HUES6 (cell line): ENCODE measurements at regions not wholly inside any gene's neighbourhood (a gene's known extent, or its start where the extent isn't known, plus 50 kb on each side); places are given as distances from the start of the nearest gene placed in this dataset.

Experiments
- H3K27ac ChIP-seq: 2 replicates; pipeline ENCODE4 v1.7.0; 2013; ENCODE audit warnings: low read depth, mild to moderate bottlenecking, low read length, inconsistent platforms
- H3K27me3 ChIP-seq: 2 replicates; pipeline ENCODE4 v1.6.1; 2013; ENCODE audit warnings: low read length; ENCODE audit not compliant: control insufficient read depth, insufficient read depth
- H3K36me3 ChIP-seq: 2 replicates; pipeline ENCODE4 v1.6.1; 2013; ENCODE audit warnings: low read length; ENCODE audit not compliant: control insufficient read depth, insufficient read depth
- H3K4me1 ChIP-seq: 2 replicates; pipeline ENCODE4 v1.6.1; 2013; ENCODE audit warnings: low read length; ENCODE audit not compliant: control insufficient read depth, insufficient read depth
- H3K4me3 ChIP-seq: 2 replicates; pipeline ENCODE4 v1.5.1; 2013; ENCODE audit warnings: low read depth, low read length
- H3K9ac ChIP-seq: one replicate; pipeline ENCODE4 v1.6.1; 2013; ENCODE audit warnings: mild to moderate bottlenecking, low read length
- H3K9me3 ChIP-seq: 2 replicates; pipeline ENCODE4 v1.6.1; 2013; ENCODE audit warnings: low read depth, low read length; ENCODE audit not compliant: control insufficient read depth, insufficient read depth

DNA sequence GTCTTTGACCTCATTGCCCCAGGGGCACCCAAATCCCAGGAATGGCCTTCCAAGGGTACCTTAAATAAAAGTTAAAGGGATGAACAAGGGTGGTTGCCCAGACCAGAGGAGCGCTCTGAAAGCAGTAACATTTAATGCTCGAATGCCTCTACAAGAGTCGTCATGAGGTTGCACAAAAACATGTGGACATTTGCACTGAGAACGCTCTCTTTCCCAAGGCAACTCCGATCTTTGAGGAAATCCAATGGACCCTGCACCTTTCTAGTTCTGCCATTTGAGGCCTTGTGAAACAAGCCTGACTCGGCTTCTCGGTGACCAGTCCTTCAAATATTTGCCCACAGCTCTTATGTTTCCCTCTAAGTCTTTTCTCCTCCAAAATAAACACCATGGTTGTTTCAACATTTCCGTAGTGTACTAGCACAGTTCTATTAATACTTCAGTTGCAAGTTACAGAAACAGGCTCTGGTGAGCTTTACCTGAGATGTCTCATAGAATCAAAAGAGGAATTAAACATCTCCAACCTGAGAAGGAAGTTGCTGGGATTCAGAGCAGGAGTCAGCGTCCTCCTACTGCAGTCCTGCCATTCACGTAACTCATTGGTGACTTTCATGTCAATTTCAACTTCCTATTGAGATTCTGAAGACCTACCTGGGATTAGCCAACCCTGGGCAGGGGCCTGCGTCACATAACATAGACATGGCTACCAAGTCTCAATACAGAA, 168.8 kb upstream of the RAI14 start:
- H3K4me1 ChIP-seq: peaks cover 47% of the 10 kb centered on the region
- no peak overlapping the region for H3K27ac ChIP-seq
- H3K4me3 ChIP-seq: no peak overlapping the region
- H3K27me3 ChIP-seq: no peaks in the 10 kb centered on the region
- H3K36me3 ChIP-seq: no peaks in the 10 kb centered on the region
- peaks cover 8% of the 10 kb centered on the region for H3K9me3 ChIP-seq
- no peak overlapping the region for H3K9ac ChIP-seq

DNA sequence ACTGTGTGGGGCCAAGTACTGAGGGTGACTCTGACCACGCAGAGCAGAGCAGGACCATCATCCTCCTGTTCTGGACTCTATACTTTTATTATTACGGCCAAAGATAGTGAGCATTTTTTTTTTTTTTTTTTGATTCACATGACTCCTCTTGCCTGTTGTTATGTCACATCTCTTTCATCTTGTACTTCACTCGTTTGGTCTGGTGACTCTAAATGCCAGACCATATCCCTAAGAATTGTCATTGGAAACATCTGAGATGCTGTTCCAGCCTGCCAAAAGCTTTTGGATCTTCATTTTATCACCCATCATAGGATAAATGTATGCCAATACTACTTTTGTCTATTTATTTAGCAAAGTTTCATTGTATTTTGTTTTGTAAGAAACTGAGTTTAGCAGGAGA, 168.2 kb upstream of the RAI14 start:
- Histone ChIP-seq H3K4me3 (no peak overlapping the region), H3K27me3 (no peaks in the 10 kb centered on the region), H3K9ac (no peak overlapping the region), H3K27ac (no peak overlapping the region), H3K4me1 (peaks cover 46% of the 10 kb centered on the region), H3K9me3 (peaks cover 1% of the 10 kb centered on the region; the same call in 1 of the 2 replicates), H3K36me3 (no peaks in the 10 kb centered on the region)

DNA sequence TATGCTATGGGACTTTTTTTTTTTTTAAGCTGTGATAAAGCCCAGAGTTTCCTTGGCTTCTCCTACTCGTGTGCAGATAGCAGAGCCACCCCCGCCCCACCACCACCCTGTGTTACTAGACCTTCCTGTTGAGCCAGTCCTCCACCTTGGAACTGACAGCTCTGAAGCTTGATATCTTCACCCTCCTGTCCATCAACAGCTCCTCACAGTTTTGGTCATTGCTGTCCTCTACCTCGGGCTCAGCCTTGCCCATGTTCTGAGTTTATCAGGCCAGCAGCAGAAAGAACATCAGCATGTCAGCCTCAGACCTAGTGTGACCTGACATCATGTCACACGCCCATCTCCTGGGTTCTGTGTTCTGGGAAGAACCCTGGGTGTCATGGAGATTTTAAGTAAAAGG, 167.1 kb upstream of the RAI14 start:
- Histone ChIP-seq H3K27ac (no peak overlapping the region), H3K4me3 (no peak overlapping the region), H3K27me3 (no peaks in the 10 kb centered on the region), H3K36me3 (no peaks in the 10 kb centered on the region), H3K9me3 (no peaks in the 10 kb centered on the region), H3K9ac (no peak overlapping the region), H3K4me1 (peaks cover 36% of the 10 kb centered on the region)

DNA sequence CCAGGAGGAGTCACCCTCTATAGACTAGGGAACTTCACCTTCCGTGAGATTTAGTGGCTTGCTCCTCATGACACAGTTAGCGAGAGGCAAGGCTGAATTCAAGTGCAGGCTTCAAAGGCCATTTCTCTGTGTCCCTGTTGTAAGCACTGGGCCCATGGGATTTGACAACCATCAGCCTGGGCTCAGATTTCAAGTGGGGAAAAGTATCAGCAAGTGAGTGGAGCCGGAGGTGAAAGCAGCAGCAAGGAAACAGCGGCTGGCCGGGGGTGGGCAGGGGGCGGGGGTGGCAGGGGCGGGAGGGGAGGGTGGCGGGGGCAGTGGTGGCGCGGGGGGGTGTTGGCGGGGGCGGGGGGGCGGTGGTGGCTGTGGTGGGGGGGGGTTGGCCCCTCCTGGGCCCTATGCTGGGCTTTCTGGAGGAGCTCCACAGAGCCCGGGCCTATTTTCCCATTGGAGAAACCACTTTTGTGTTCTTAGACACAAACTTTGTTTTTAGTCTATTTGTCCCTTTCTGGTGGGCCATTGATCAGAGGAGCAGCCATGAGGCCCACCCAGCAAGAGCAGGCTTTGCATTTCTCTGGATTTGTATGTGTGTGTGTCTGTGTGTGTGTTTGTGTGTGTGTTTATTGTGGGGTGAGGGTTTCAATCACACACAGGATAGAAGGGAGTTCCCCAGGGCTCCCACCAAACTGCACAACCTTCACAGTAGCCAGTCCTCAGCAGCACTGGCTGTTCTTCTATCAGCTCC, 165.4 kb upstream of the RAI14 start:
- Histone ChIP-seq H3K27ac (no peak overlapping the region; the same call in 1 of the 2 replicates), H3K9ac (no peak overlapping the region), H3K4me3 (no peak overlapping the region; the same call in 1 of the 2 replicates), H3K27me3 (no peaks in the 10 kb centered on the region), H3K4me1 (peaks cover 26% of the 10 kb centered on the region), H3K36me3 (no peaks in the 10 kb centered on the region), H3K9me3 (peaks cover 4% of the 10 kb centered on the region; the same call in 1 of the 2 replicates)

DNA sequence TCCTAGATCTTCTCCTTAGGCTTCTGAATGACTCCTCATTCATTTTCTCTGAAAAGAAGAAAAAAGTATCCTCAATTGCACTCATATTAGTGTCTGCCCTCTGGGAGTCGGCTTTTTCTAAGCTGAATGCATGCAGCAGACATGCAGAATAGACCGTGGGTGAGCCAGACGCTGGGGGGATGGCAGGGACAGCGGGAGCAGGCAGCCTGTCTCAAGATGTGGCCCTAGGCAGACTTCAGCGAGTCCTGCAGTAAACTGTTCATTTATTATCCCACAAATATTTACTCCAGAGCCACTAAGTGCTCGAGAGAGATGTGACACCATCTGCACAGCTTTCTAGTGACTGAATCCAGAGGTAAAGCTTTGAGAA, 164.9 kb upstream of the RAI14 start:
- Histone ChIP-seq H3K9me3 (peaks cover 4% of the 10 kb centered on the region; the same call in 1 of the 2 replicates), H3K4me3 (no peak overlapping the region; the same call in 1 of the 2 replicates), H3K36me3 (no peaks in the 10 kb centered on the region), H3K27me3 (no peaks in the 10 kb centered on the region), H3K27ac (peak overlapping the region; percentile 17; the same call in 1 of the 2 replicates), H3K9ac (no peak overlapping the region), H3K4me1 (peaks cover 25% of the 10 kb centered on the region)

DNA sequence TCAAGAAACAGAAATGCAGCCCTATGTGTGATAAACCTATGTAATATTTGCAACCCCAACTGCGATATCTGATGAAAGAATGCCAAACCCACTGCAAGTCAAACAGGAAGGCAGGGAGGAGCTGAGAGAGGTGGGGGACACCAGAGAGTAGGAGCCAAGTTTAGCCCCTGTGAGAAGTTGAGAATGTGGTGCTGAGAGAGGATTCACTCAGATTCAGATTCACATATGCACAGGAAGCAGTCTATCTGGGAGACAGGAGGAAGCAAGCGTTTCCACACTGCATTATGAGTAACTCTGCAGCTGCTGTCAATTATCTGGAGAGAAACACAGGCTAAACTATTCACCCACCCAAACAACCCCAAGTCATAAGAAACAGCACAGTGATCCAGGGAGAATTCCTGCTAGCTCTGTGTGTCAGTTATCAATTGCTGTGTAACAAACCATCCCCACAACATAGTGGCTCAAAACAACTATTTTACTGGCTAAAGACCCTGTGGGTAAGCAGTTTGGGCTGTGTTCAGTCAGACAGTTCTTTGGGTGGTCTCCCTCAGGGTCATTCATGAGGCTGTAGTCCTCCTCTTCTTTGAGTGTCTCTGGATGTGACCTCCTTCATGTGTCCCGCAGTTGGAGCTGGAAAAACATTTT, 161.9 kb upstream of the RAI14 start:
- no peak overlapping the region for H3K9ac ChIP-seq
- H3K4me1 ChIP-seq: peaks cover 33% of the 10 kb centered on the region
- no peak overlapping the region for H3K27ac ChIP-seq
- H3K4me3 ChIP-seq: no peak overlapping the region
- H3K27me3 ChIP-seq: no peaks in the 10 kb centered on the region
- H3K36me3 ChIP-seq: no peaks in the 10 kb centered on the region
- peaks cover 4% of the 10 kb centered on the region; the same call in 1 of the 2 replicates for H3K9me3 ChIP-seq

DNA sequence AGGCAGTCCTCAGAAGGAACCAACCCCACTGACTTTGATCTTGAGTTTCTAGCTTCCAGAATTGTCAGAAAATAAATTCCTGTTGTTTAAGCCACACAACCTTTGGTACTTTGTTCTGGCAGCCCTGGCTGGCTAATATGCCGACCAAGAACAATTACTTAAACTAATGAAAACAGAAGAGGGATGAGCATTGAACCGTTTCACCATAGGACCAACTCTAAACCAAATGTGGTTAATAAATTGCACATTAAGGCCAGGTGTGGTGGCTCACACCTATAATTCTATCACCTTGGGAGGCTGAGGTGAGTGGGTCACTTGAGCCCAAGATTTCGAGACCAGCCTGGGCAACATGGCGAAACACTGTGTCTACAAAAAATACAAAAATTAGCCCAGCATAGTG, 160.9 kb upstream of the RAI14 start:
- peaks cover 4% of the 10 kb centered on the region; the same call in 1 of the 2 replicates for H3K9me3 ChIP-seq
- H3K9ac ChIP-seq: no peak overlapping the region
- H3K27me3 ChIP-seq: no peaks in the 10 kb centered on the region
- H3K27ac ChIP-seq: no peak overlapping the region
- H3K36me3 ChIP-seq: no peaks in the 10 kb centered on the region
- no peak overlapping the region for H3K4me3 ChIP-seq
- peaks cover 31% of the 10 kb centered on the region for H3K4me1 ChIP-seq

DNA sequence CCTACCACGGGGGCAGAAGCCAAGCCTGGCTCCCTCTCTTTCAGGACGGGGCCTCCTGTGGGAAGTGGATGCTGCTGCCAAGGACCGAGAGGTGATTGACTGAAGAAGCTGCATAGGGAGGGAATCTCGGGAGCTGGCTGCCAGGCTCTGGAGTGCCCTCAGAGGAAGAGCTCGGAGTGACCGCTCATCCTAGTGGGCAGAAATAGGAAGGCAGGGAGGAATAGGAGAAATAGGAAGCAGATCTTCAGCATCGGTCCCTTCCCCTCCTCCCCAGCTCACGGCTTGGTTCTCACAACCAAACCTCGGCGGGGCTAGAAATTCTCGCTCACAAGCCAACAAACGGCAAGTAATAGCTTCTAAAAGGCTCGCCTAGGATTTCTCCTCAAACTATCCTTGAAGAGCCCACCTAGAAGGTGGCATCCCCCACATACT, 159.9 kb upstream of the RAI14 start:
- Histone ChIP-seq H3K9ac (no peak overlapping the region), H3K27ac (no peak overlapping the region), H3K4me3 (no peak overlapping the region), H3K27me3 (no peaks in the 10 kb centered on the region), H3K36me3 (no peaks in the 10 kb centered on the region), H3K4me1 (peaks cover 23% of the 10 kb centered on the region), H3K9me3 (peaks cover 4% of the 10 kb centered on the region; the same call in 1 of the 2 replicates)

DNA sequence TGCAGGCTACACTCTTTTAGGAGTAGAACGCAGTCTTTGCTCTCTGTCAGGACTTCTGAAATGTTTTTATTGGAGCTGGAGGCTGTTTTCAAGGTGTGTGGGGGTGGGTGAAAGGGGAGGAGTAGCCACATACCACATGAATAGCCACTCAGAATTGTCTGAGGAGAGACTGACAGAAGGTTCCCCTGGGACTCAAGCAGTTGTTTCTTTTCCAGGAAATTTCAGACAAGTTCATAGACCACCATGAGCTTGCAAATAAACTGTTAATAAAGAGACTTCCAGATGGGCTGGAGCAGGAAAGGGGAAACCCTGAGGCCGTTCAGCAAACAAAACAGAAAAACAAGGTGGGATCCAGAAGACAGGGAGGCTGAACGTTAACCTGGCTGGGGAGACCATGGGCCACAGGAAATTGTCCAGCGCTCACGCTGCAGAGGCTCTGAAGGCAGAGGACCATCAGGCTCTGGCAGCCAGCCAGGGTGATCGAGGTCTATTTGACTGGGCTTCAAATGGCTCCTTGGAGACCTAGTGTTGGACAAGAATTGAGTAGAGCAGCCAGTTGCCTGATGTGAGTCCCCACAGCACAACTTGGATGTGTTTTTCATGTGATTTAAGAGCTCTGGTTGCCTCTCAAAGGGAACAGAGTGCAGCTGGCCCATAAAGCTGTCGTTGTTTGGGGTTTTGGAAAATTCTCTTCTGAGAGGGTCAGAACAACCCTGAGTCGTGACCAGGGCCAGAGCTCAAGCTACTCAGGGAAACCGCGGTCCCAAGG, 159.2 kb upstream of the RAI14 start:
- Histone ChIP-seq H3K9ac (no peak overlapping the region), H3K4me1 (peaks cover 18% of the 10 kb centered on the region), H3K27me3 (no peaks in the 10 kb centered on the region), H3K27ac (no peak overlapping the region), H3K36me3 (no peaks in the 10 kb centered on the region), H3K4me3 (no peak overlapping the region), H3K9me3 (peaks cover 4% of the 10 kb centered on the region; the same call in 1 of the 2 replicates)

DNA sequence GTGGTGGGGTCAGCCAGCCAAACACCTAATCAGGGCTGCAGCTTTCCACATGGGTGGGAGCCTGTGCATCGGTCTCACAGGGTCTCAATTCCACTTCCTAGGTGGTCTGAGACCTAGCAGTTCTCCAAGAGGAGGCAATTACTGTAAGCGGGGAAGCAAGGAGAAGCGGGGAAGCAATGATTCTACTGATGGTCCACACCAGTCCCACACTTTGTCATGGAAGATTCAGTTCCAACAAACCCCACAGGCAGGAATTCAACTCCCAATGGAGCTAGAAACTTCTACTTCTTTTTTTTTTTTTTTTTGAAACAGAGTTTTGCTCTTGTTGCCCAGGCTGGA, 158.7 kb upstream of the RAI14 start:
- no peak overlapping the region for H3K4me3 ChIP-seq
- no peaks in the 10 kb centered on the region for H3K27me3 ChIP-seq
- H3K4me1 ChIP-seq: peaks cover 18% of the 10 kb centered on the region

More for the DNA sequence above, 158.7 kb upstream of the RAI14 start:
- no peaks in the 10 kb centered on the region for H3K36me3 ChIP-seq
- no peak overlapping the region for H3K9ac ChIP-seq
- H3K27ac ChIP-seq: no peak overlapping the region
- H3K9me3 ChIP-seq: peaks cover 4% of the 10 kb centered on the region; the same call in 1 of the 2 replicates
